ENCODE measurements at regions not wholly inside any gene's neighbourhood (a gene's known extent, or its start where the extent isn't known, plus 50 kb on each side); places are given as distances from the start of the nearest gene placed in this dataset.

DNA sequence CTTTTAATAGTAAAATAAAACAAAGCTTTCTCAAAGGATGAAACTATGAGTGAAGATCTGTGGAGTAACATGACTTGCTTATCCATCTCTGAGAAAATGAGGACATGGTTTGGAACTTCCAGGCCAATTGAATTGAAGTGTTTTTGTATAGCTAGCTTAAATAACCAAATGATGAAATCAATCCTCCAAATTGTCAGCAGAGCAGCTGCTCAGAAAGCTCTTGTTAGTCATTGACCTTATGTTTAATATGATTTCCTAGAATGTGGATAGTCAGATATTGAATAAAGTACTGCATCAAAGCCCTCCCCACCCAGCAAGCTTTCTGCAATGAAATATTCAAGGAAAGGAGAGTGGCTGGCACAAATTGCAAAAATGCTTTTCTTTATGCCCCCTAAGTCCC is 437.2 kb downstream of the MFSD1 start:
- Histone ChIP-seq H3K4me1 (ENCODE audit: control insufficient read depth, insufficient read depth, low read length) (no peaks in the 10 kb centered on the region), H3K4me3 (ENCODE audit: low read depth, low read length) (no peak overlapping the region), H3K9me3 (ENCODE audit: control insufficient read depth, insufficient read depth, low read length) (no peaks in the 10 kb centered on the region), H3K36me3 (ENCODE audit: control insufficient read depth, insufficient read depth, low read length) (no peaks in the 10 kb centered on the region), H3K27me3 (ENCODE audit: control insufficient read depth, insufficient read depth, low read length) (no peaks in the 10 kb centered on the region), H3K9ac (ENCODE audit: low read depth, low read length) (no peak overlapping the region)

DNA sequence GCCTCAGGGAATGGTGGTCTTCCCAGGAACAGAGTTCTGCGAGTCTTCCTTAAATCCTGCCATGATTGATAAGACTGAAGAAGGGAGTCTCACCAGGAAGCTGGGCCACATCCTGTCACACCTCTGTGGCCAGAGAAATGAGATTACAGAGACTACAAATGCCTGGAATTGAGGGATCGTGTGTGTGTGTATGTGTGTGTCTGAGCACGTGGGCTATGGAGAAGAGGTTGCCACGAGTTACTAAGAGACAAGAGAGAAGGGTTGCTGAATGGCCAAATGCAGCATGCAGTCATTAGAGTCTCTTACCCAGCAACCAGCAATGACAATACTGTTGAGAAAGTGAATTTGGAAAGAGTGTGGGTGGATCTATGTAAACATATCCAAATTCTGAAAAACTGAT is 443.1 kb downstream of the MFSD1 start:
- H3K36me3 ChIP-seq (ENCODE audit: control insufficient read depth, insufficient read depth, low read length) = no peaks in the 10 kb centered on the region
- H3K4me1 ChIP-seq (ENCODE audit: control insufficient read depth, insufficient read depth, low read length) = no peaks in the 10 kb centered on the region
- H3K9me3 ChIP-seq (ENCODE audit: control insufficient read depth, insufficient read depth, low read length) = no peaks in the 10 kb centered on the region
- H3K27me3 ChIP-seq (ENCODE audit: control insufficient read depth, insufficient read depth, low read length) = no peaks in the 10 kb centered on the region
- H3K9ac ChIP-seq (ENCODE audit: low read depth, low read length) = no peak overlapping the region
- H3K4me3 ChIP-seq (ENCODE audit: low read depth, low read length) = no peak overlapping the region

DNA sequence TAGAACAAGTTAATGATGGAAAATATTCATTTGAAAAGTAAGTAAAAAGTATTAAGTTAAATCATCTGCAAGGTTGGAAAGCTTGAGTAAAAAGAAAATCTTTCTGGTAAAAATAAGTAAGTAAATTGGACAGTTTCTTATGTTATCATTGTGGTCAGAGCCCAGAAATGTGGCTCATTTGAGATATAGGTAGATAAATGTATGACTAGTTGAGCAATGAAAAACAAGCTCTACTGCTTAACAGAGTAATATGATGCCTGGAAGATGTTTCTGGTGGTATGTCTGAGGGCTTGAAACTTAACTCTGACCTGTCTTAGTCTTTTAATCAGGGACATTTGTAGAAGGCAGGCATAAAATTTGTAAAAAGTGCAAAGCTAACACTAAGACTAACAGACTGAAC is 444.0 kb downstream of the MFSD1 start:
- H3K27me3 ChIP-seq (ENCODE audit: control insufficient read depth, insufficient read depth, low read length) = no peaks in the 10 kb centered on the region
- H3K9ac ChIP-seq (ENCODE audit: low read depth, low read length) = no peak overlapping the region
- no peaks in the 10 kb centered on the region for H3K36me3 ChIP-seq (ENCODE audit: control insufficient read depth, insufficient read depth, low read length)
- H3K4me3 ChIP-seq (ENCODE audit: low read depth, low read length) = no peak overlapping the region
- no peaks in the 10 kb centered on the region for H3K4me1 ChIP-seq (ENCODE audit: control insufficient read depth, insufficient read depth, low read length)
- H3K9me3 ChIP-seq (ENCODE audit: control insufficient read depth, insufficient read depth, low read length) = no peaks in the 10 kb centered on the region

DNA sequence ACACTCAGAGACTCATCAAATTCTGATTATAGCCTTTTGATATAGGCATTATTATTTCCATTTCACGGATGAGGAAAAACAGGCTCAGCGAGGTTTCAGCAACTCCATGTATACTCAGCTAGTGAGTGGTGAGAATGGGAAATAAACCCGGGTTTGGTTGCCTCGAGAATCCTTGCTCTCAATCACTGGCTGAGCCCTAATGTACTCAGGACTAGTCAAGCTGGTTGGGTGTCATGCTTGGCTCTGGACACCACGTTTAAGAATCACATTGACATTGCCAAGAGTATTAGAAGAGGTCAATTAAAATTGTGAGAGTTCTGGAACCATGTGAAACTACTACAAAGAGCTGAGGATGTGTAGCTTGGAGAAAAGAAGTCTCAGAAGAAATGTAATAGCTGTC is 444.5 kb downstream of the MFSD1 start:
- no peaks in the 10 kb centered on the region for H3K36me3 ChIP-seq (ENCODE audit: control insufficient read depth, insufficient read depth, low read length)
- H3K4me1 ChIP-seq (ENCODE audit: control insufficient read depth, insufficient read depth, low read length) = no peaks in the 10 kb centered on the region
- H3K9ac ChIP-seq (ENCODE audit: low read depth, low read length) = no peak overlapping the region
- H3K4me3 ChIP-seq (ENCODE audit: low read depth, low read length) = no peak overlapping the region
- H3K9me3 ChIP-seq (ENCODE audit: control insufficient read depth, insufficient read depth, low read length) = no peaks in the 10 kb centered on the region
- H3K27me3 ChIP-seq (ENCODE audit: control insufficient read depth, insufficient read depth, low read length) = no peaks in the 10 kb centered on the region

DNA sequence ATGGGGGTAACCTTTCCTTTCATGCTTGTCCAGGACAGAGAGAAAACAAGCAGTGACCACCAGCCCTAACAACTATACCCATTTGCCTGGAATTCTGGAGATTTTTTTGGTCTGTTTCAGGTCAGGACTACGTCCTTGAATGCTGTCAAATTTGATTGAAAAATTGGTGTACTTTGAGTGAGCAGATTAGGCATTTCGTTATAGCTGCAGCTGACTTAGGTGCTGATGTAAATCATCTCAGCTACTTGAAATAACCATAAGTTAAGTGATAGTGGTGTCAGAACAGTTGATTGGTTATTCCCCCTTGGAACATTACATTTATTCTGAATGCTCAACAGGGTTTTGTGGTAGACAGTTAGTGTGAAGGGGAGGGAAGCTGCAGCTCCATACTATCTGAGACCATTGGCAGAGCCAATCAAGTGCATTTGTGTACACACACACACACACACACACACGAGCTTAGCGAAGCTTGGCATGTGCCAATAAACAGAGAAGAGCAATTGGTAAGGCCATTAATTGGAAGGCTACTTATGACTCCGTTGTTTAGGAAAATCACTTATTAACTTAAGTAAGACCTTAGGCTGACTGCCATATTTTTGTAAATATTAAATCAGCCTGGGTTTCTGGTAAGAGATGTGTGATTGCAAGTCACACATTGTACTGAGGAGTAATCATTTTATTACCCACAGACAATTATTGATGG is 447.8 kb downstream of the MFSD1 start:
- no peak overlapping the region for H3K4me3 ChIP-seq (ENCODE audit: low read depth, low read length)
- no peaks in the 10 kb centered on the region for H3K9me3 ChIP-seq (ENCODE audit: control insufficient read depth, insufficient read depth, low read length)
- H3K27me3 ChIP-seq (ENCODE audit: control insufficient read depth, insufficient read depth, low read length) = no peaks in the 10 kb centered on the region
- H3K36me3 ChIP-seq (ENCODE audit: control insufficient read depth, insufficient read depth, low read length) = no peaks in the 10 kb centered on the region
- H3K4me1 ChIP-seq (ENCODE audit: control insufficient read depth, insufficient read depth, low read length) = no peaks in the 10 kb centered on the region
- H3K9ac ChIP-seq (ENCODE audit: low read depth, low read length) = no peak overlapping the region

DNA sequence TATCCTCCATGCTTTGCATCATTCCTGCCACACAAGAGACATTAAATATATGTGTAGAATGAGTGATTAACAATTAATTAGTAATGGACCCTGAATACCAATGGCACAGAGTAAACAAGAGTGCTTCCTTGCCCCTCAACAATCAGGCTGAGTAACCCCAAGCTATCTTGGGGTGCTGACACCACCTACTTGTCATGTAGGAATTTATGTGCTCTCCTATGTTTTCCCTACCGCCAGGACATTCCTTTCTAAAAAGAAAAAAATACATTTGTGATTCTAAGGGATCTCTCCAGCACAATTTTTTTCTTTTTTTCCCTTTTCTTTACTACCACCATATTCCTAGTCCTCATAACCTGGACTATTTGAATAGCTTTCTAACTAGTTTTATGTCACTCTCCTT is 449.1 kb downstream of the MFSD1 start:
- Histone ChIP-seq H3K36me3 (ENCODE audit: control insufficient read depth, insufficient read depth, low read length) (no peaks in the 10 kb centered on the region), H3K9ac (ENCODE audit: low read depth, low read length) (no peak overlapping the region), H3K4me1 (ENCODE audit: control insufficient read depth, insufficient read depth, low read length) (no peaks in the 10 kb centered on the region), H3K9me3 (ENCODE audit: control insufficient read depth, insufficient read depth, low read length) (no peaks in the 10 kb centered on the region), H3K27me3 (ENCODE audit: control insufficient read depth, insufficient read depth, low read length) (no peaks in the 10 kb centered on the region), H3K4me3 (ENCODE audit: low read depth, low read length) (no peak overlapping the region)

DNA sequence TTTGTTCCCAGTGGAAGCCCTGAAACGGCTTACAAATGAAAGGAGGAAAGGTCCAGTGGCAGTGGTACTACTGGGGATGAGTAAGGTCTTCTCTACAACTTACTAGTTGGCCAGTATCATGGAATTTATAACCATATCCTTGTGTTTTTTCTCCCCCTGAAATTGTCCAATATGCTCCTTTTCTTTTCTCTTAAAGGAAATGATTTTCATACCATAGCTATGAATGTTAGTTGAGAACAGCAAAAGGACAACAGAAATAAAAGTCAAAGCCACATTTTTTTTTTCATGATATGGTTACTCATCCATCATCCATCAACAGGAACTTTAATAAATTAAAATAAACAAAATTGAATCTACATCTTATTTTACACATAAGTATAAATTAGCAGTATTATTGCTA is 450.4 kb downstream of the MFSD1 start:
- Histone ChIP-seq H3K4me1 (ENCODE audit: control insufficient read depth, insufficient read depth, low read length) (no peaks in the 10 kb centered on the region), H3K4me3 (ENCODE audit: low read depth, low read length) (no peak overlapping the region), H3K9ac (ENCODE audit: low read depth, low read length) (no peak overlapping the region), H3K36me3 (ENCODE audit: control insufficient read depth, insufficient read depth, low read length) (no peaks in the 10 kb centered on the region), H3K9me3 (ENCODE audit: control insufficient read depth, insufficient read depth, low read length) (no peaks in the 10 kb centered on the region), H3K27me3 (ENCODE audit: control insufficient read depth, insufficient read depth, low read length) (no peaks in the 10 kb centered on the region)

DNA sequence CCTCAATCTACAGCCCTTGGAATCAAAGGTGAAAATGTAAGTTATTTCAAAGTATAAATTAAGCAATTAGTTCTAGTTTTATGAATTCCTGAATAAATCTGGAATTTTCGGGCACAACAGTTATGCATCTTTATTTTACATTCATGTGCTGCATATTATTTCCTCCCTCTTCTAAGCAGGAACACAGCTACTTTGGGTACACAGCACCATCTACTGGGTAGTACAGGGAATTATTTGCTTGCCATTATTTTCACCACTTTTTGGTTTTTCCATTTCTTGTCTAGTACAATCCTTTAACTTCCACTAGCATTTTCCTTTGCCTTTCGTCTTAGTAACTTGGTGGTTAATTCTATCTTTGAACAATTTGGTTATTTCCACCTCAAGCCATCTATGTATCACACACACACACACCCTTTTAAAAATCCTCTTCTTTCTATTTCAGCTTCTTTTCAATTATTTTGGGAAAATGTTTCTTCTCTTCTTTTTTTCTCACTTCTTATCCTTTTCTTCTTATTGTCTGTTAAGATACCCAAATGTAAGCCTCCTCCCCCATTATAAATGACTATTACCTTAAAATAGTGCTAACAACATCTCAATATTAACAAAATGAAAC is 451.0 kb downstream of the MFSD1 start:
- no peaks in the 10 kb centered on the region for H3K27me3 ChIP-seq (ENCODE audit: control insufficient read depth, insufficient read depth, low read length)
- no peak overlapping the region for H3K9ac ChIP-seq (ENCODE audit: low read depth, low read length)
- H3K9me3 ChIP-seq (ENCODE audit: control insufficient read depth, insufficient read depth, low read length) = no peaks in the 10 kb centered on the region
- H3K36me3 ChIP-seq (ENCODE audit: control insufficient read depth, insufficient read depth, low read length) = no peaks in the 10 kb centered on the region
- no peaks in the 10 kb centered on the region for H3K4me1 ChIP-seq (ENCODE audit: control insufficient read depth, insufficient read depth, low read length)
- no peak overlapping the region for H3K4me3 ChIP-seq (ENCODE audit: low read depth, low read length)

DNA sequence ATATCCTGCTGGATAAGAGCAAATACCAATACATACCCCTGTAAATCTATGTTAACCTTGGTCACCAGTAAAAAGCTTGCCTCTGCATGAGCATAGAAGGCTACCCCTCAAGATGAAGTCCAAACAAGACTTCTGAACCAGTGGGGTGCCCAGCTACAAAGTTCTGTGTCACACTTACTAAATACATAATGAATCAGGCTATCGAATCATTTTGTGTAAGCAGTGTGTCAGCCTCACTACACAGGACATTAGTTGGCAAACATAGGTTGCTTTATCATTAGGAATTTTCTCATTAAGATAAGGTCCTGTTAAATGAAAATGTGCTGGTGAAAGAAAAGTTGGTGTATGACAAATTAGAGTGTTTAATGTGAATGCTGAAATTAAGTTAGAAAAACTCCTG is 452.0 kb downstream of the MFSD1 start:
- H3K4me3 ChIP-seq (ENCODE audit: low read depth, low read length) = no peak overlapping the region
- no peaks in the 10 kb centered on the region for H3K27me3 ChIP-seq (ENCODE audit: control insufficient read depth, insufficient read depth, low read length)
- H3K36me3 ChIP-seq (ENCODE audit: control insufficient read depth, insufficient read depth, low read length) = no peaks in the 10 kb centered on the region
- no peak overlapping the region for H3K9ac ChIP-seq (ENCODE audit: low read depth, low read length)
- no peaks in the 10 kb centered on the region for H3K9me3 ChIP-seq (ENCODE audit: control insufficient read depth, insufficient read depth, low read length)
- no peaks in the 10 kb centered on the region for H3K4me1 ChIP-seq (ENCODE audit: control insufficient read depth, insufficient read depth, low read length)

DNA sequence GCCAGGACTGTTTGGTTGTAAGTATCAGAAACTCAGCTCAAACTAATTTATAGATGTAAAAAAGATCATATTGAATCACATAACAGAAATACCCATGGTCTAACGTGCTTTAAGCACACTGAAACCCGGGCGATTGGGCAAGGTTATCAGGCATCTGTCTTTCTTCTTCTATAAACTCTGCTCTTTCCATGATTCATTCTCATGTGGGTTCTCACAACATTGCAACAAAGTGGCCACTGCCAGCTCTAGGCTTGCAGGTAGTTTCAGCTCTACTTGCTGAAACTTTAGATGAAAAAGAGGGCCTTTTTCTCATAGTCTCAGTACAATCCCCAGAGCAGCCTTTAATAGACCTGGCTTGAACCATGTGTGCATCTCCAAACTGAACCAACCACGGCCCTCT is 456.1 kb downstream of the MFSD1 start:
- Histone ChIP-seq H3K4me1 (ENCODE audit: control insufficient read depth, insufficient read depth, low read length) (no peaks in the 10 kb centered on the region), H3K36me3 (ENCODE audit: control insufficient read depth, insufficient read depth, low read length) (no peaks in the 10 kb centered on the region), H3K4me3 (ENCODE audit: low read depth, low read length) (no peak overlapping the region), H3K9ac (ENCODE audit: low read depth, low read length) (no peak overlapping the region), H3K27me3 (ENCODE audit: control insufficient read depth, insufficient read depth, low read length) (no peaks in the 10 kb centered on the region), H3K9me3 (ENCODE audit: control insufficient read depth, insufficient read depth, low read length) (no peaks in the 10 kb centered on the region)

DNA sequence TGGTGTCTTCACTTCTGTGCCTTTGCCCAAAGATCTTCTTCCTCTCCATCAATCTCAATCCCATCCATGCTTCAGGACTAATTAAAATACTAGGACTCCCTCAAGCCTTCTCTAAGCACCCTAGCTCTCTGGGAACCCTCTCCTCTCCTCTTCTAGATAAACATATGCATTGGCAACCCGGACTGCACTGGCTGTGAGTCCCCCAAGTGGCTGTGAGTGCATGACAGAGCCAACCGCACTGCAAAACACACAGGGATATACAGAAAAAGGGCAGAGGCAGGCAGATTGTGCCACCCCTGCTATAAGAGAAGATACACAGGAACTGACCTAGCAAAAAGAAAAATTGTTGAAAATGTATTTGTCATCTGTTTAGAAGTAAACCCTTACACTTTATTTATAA is 457.1 kb downstream of the MFSD1 start:
- Histone ChIP-seq H3K9ac (ENCODE audit: low read depth, low read length) (no peak overlapping the region), H3K36me3 (ENCODE audit: control insufficient read depth, insufficient read depth, low read length) (no peaks in the 10 kb centered on the region), H3K4me3 (ENCODE audit: low read depth, low read length) (no peak overlapping the region), H3K27me3 (ENCODE audit: control insufficient read depth, insufficient read depth, low read length) (no peaks in the 10 kb centered on the region), H3K9me3 (ENCODE audit: control insufficient read depth, insufficient read depth, low read length) (no peaks in the 10 kb centered on the region), H3K4me1 (ENCODE audit: control insufficient read depth, insufficient read depth, low read length) (no peaks in the 10 kb centered on the region)

DNA sequence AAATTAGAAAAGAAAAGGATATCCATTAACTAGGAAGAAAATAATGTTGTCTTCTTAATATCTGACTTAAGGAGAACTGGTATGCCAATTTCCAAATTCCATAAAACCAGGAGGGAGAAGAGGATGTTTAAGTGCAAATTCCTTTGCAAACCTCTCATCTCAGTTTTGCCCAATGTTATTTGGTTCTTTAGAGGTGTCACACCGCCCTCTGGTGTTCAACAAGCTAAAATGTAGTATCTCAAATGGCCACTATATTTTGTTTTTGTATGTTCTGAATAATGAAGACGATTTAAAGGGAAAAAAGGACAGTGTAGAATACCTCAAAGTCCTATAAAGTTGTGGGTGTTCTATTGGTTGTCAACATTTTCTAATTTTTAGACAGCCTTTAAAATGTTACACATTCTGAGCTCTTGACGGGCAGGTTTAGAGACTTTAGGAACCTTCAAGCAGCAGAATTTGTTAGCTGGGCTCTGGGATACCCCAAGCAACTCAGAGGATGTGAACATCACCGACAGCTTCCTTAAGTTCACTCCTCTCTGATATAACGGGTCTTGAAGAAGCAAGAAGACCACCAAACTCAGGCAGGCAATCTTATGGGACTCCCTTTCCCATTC is 458.3 kb downstream of the MFSD1 start:
- H3K36me3 ChIP-seq (ENCODE audit: control insufficient read depth, insufficient read depth, low read length) = no peaks in the 10 kb centered on the region

More for the DNA sequence above, 458.3 kb downstream of the MFSD1 start:
- H3K4me3 ChIP-seq (ENCODE audit: low read depth, low read length) = no peak overlapping the region
- H3K27me3 ChIP-seq (ENCODE audit: control insufficient read depth, insufficient read depth, low read length) = no peaks in the 10 kb centered on the region
- H3K9ac ChIP-seq (ENCODE audit: low read depth, low read length) = no peak overlapping the region
- no peaks in the 10 kb centered on the region for H3K9me3 ChIP-seq (ENCODE audit: control insufficient read depth, insufficient read depth, low read length)
- no peaks in the 10 kb centered on the region for H3K4me1 ChIP-seq (ENCODE audit: control insufficient read depth, insufficient read depth, low read length)
